ENCODE measurements at regions not wholly inside any gene's neighbourhood (a gene's known extent, or its start where the extent isn't known, plus 50 kb on each side); places are given as distances from the start of the nearest gene placed in this dataset.
"Not testable (repeated sequence)": the region's sequence is repeated elsewhere in the genome, so short reads cannot be mapped to it uniquely, and the experiment has no call there.

DNA sequence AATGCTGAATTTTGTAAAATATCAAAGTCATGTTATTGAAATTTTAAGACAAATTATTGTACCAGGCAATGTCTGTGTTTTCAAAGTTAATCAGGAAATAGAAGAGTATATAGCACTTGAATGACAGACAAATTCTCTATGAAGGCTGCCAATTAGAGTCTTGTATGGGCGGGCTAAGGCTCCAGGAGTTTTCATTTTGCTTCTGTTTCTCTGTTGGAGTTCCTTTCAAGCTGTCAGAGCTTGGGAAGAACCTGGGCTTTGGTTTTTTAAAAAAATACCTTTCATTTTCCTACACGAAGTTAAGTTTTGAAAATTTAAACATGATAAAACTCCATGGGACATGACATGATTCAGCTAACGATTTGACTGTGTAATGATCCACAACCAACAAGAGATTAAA, 339.0 kb upstream of the KCNH7 start:
- DNase-seq, result no peak

DNA sequence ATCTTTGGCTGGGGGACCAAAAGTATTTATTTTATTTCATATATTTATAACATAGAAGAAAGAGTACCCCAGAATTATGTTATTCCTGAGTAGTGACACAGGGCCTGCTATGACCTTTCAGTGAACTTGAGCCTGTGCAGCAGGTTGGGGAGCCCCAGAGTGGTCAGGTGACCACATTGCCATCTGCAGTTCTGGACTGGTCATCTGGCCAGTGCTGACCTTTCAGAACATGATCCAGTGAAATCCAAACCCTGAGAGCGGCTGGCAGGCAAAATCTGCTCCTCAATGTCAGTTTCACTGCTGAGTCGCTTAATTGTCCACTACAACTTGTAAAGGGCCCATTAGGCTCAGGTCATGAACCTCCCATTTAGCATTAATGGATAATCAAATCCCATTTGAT, 336.7 kb upstream of the KCNH7 start:
- no peak for DNase-seq

DNA sequence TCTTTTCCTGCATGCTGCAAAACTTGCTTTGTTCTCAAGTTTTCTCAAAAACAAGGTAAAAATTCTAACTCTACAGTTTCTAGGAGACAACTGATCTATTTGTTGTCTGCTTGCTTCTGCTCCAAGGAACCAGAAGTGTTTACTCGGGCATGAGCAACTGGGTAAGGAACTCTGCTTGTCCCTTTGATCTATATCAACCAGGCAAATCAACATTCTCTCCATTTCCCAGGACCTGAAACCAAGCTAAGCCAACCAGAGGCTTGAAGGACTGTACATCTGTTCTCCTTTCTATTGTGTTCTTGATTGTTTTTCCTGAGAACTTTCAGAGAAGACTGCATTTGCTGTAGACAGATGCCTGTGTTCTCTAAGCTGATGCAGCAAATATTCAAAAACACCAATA, 335.0 kb upstream of the KCNH7 start:
- no peak for DNase-seq

DNA sequence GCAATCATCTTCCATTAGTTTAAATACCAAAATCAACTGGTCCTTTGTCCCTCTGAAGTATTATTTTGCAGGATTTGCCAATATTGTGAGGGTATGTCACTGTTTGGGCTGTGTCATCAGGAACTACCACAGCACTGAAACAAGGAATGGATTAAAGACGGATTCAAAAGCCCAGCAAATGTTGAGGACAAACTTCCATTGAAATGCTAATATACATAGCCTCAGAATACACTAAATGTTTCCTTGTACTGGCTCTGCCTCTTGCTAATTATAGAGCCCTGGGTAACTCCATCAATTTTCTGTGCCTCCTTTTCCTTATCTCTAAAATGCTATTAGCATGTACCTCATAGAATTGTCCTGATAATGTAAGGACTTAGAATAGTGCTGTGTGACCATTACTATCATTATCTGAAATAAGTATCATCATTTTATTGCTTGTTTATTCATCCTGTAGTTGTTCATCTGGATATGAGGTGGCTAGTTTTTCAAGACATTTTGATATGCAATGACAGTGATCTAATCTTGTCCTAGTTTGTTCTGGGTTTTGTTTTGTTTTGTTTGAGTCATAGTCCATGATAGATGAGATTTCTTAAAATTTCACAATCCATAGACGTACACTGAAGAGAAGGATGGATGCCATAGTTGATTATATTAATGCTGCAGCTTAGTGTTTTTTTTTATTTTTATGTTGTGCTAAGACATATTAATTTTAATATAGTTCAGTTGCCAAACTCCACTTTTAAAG, 333.4 kb upstream of the KCNH7 start:
- no peak for DNase-seq

DNA sequence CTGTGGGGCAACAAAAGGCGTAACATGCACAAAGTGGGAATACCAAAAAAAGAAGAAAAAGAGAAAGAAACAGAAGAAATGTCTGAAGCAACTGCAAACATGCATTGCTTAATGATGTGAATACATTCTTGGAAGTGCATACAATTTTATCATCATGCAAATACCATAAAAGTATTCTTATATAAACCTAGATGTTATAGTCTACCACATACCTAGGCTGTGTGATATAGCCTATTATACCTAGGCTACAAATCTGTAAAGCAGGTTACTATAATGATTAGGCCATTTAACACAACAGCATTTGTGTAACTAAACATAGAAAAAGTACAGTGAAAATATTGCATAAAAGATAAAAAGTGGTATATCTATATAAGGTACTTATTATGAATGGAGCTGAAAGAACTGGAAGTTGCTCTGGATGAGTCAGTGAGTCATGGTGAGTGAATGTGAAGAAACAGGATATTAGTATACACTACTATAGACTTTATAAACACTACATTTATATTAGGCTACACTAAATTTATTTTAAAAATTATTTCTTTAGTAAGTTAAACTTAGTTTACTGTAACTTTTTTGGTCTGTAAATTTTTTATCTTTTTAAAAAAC, 319.4 kb upstream of the KCNH7 start:
- DNase-seq, result no peak

DNA sequence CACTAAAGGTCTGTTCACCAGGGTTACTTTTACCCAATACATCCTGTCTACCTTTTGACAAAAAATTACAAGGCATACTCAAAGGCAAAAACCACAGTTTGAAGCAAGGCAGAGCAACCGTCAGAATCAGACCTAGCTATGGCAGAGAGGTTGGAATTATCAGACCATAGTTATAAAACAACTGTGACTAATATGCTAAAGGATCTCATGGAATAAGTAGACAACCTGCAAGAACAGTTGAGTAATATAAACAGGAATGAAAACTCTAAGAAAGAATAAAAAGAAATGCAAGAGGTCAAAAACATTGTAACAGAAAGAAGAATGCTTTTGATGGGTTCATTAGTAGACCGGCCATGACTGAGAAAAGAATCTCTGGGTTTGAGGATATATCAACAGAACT, 318.8 kb upstream of the KCNH7 start:
- no peak for DNase-seq

DNA sequence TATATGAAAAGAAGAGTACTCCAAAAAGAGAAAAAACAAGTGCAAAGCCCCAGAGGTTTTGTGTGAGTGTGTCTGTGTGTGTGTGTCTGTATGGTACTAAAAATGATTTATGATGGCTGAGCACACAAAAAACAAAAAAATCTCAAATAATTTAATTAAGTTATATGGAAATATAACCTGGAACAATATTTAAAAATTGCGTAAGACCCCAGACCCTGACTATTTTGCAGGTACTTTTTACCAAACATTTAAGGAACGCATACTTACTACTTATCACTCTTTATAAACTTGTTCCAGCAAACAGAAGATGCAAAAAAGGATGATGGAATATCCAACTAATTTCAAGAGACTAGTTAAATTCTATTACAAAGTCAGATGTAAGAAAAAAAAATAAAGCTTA, 317.4 kb upstream of the KCNH7 start:
- DNase-seq, result no peak

DNA sequence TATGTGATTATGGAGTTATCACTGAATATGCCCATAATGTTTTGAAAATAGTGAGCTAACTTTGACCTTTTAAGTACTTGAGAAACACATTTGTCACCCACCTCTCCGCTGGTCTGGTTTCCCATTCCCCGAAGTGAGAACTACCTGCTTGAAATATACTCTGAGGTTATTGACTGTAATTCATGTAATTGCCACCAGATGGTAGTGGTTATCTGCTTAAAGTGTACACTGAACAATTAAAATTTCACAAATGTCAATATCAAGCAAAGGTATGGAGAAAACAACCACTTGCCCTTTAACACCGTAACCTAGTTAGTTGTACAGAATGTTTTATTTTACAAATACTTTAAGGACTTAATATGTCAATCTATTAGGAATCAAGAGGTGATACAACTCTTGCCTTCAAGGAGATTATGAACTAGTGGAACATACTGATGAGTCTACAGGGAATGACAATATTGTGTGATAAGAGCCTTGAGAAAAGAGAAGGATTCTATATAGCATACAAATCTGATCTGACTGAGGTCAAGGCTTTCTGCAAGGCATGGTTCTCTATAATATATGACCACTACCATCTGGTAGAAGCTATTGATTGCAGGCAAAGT, 316.8 kb upstream of the KCNH7 start:
- peak; percentile 55 for DNase-seq

DNA sequence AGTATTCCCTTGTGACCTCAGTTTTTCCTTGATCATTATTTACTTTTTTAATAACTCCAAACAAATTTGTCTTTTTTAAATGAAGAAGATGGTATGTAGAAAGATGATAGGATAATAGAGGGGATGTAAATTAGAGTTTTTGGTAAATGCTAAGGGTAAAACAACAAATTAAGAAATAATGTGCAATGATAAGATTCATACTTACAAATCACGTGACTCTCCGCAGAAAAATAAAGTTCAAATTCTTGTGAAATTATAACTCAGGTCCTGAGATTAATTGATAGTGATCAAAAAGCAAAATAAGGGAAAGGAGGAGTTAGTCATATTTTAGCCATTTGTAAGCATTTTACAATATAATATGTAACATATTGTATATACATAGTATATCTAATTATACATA, 304.1 kb upstream of the KCNH7 start:
- no peak for DNase-seq

DNA sequence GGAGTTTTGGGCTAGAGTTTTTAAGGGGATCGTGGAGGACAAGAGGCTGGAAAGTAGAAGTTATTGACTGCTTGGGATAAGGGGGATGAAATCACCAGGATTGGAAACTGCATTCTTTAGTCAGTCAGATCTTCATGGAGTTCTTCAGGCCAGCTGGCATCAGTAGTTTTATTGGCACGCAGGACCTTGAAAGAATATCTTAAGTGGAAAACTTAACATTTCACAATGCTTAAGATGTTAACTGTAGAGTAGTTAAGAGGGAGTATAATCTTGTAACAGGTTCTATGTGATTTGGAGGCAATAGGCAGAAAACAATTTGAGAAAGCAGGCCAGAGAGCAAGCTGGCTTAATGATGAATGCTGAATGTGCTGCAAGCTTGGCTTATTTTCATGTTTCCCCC, 300.4 kb upstream of the KCNH7 start:
- DNase-seq, result no peak

DNA sequence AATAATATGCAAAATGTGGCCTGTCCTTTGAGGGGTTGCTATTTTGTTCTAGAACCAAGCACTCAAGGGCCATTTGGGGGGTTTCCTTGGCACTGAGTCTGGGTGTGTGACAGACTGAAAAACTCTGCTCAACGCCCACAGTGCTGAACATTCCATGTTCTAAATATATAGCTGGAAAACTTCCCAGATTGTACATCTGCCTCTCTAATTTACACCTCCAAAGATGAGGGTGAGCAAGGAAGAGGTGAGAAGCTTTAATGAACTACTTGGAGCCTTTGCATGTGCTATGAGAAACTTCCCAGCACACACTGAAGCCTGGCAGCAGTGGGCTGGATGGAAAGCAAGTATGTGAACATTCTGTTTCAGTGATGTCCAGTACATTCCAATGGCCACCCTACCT, 296.7 kb upstream of the KCNH7 start:
- peak; percentile 52 for DNase-seq

DNA sequence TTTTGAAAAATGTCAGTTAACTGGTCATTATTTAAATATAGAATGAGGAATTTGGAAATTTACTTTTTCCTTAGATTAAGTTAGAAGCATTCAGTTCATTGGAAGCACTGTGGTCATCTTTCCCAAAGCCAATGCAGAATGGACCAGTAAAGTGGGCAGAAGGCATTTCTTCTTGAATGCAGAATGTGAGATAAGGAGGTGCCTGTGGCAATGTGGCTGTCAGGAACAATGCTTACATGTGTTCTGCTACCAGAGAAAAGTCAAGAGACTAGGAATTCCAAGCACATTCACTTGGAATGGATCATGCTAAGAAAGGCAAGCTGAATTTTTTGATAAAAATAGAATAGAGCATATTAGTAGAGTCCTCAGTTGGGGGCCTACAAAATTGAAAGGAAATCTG, 295.0 kb upstream of the KCNH7 start:
- DNase-seq, result no peak

DNA sequence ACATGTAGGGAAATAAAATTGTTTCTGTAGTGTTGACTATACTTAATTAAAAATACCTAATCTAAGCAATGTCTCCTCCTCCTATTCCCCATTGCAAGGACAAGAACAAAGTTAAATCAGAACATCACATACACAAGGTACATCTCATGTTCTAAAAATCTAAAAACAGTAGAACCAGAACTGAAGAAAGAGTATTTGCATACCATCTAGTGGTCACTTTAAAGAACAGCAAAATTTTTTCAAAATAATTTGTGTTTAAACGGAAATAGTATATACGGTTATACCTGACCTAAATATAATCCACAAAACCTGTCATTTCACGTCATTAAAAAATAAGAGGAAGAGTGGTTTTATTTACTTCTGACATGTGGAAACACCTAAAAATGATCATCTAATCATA, 294.3 kb upstream of the KCNH7 start:
- DNase-seq, result peak; percentile 79

DNA sequence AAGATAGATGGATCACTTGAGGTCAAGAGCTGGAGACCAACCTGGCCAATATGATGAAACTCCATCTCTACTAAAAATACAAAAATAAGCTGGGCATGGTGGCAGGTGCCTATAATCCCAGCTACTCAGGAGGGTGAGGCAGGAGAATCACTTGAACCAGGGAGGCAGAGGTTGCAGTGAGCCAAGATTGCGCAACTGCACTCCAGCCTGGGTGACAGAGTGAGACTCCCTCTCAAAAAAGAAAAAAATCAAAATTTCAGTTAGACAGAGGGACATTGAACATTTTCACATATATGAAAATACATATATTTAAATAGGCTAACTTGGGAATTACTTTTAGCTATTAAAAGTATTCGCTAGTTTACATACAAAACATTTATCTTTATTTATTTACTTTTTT, 293.6 kb upstream of the KCNH7 start:
- DNase-seq, result not testable (repeated sequence)

DNA sequence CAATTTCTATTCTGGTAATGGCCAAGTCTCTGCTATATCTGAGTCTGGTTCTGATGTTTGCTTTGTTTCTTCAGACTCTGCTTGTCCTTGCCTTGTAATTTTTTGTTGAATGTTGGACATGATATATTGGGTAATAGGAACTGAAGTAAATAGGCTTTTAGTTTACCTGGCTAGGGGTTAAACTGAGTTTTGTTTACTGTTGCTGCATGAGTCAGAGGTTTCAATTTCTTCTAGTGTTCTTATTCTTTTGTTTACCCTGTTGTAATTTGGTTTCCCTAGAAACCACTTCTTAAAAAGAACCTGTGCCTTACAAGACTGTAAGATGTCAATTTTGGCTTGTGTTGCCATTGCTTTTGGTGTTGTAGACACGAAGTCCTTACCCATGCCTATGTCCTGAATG, 285.0 kb upstream of the KCNH7 start:
- no peak for DNase-seq

DNA sequence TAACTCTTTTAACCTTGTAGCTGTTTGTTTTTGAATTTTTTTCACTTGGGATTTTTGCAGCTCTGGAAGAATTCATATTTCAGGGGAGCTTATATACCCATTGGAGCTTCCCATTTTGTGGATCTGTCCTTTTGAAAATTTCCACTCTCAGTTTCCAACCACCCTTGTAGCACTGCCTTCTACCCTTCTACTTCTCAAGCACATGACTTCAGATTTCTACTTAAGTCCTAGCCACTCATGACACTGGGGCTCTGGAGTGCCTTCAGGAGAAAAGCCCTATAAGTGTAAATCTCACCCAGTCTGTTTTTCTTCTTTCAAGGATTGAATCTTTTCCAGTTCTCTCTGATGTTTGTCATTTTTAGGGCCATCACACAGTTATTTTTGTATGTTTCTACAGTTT, 283.7 kb upstream of the KCNH7 start:
- DNase-seq, result no peak

DNA sequence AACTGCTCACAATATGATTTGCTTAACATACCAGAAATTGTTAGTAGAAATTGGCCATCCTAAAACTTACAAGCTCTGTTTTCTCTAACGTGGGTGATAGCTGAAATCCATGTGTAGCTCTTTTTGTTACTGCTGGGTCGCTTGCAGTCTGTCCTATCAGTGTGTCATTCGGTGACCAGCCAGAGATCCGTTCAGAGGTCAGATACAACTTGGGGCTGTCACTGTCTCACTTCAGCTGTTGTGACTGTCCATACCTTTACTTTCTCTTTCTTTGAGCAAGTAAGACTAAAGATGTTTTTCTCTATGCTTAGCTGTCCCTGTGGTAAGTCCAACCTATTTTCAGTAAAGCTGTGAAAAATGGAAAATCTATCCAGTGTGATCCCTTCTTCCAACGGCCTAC, 282.9 kb upstream of the KCNH7 start:
- DNase-seq, result no peak

DNA sequence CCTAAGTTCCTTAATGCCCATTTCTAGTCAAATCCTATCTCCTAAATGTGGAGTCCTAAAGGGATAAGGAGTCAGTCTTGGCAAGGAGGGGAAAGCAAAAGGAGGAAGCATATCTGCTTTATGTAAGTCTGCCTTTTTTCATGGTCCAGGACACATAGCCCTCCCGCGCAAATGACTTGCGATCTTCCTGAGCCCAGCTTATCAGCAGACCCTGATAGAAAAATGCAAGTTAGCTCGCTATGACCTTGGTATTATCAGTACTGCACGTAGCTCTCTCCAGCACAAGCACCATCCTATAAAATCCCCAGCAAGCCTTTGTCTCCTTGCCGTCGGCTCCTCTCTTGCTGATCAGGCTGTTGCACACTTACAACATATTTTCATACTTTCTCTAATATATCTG, 281.4 kb upstream of the KCNH7 start:
- no peak for DNase-seq

DNA sequence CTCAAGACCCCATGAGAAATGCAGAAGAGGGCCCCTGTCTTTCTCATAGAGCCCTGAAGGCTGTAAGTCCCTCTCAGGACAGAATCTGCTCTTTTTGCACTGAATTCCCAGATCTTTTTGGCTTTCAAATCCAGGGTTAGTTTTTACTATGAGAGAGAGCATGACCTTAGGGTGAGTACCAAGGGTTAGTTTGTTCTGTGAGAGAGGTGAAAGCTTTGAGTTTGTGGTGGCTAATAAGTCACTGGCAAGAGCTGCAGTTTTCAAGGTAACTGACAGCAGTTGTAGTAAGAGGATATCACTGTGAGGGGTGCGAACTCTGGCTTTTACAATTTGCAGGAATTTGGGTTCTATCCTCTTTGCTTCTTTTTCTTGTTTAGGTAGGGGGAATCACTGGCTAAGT, 248.4 kb upstream of the KCNH7 start:
- no peak for DNase-seq

DNA sequence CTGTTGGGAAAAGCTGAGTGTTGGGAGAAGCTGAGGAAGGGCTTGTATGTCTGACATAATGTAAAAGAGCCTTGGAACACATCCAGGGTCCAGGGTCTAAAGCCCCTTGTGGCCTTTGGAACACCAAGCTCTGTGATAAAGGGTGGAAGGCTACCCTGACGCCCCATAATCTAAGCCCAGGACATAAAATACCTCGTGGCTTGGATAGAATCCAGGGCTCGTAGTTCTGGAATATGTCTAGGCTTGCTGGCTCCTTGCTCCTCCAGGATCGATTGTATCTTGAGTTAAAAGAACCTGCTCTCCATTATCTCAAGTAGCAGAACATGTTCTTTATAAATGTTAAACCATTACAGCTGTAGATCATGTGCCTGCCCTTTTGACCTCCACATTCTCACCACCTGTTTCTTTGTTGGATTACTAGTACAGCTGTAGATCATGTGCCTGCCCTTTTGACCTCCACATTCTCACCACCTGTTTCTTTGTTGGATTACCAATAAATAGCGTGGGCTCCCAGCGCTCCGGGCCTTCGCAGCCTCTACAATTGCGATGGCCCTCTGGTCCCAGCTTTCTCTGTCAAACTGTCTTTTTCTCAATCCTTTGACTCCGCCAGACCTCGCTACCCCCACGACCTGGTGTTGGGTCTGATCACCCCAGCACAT, 246.9 kb upstream of the KCNH7 start:
- DNase-seq, result not testable (repeated sequence)

DNA sequence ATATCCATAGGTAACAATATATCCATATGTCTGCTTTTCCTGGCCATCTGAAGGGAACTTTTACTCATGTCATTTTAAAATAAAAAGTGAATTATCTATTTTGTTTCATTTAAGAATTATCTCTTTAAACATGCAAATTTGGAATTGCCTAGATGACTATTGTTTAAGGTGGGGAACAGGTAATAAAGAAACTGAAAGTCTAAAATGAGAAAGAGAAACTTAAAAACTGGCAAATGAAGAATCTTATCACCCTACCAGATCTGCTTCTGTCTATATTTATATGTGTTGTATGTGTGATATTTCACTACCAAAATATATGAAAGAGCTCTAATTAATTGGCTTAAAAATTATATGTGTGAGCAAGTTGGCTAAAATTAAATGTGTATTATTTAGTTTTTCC, 243.2 kb upstream of the KCNH7 start:
- DNase-seq, result no peak

DNA sequence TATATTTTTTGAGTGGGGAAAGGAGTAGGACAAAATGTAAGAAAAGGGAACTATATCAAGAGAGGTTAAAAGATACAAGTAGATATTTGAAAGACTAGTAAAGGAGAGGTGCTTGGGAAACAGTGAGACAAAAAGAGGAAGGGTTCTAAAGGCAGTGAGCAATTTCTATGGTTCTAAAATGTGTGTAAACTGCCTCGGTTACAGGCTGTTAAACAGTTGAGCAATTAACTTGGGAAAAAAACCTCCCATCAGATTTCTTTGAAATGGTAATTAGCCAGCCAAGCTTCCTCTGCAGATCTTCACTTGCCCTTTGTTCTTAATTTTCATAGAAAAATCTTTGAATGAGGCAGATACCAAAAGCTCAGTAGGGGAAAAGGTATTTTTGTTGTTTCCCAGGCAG, 238.7 kb upstream of the KCNH7 start:
- no peak for DNase-seq

DNA sequence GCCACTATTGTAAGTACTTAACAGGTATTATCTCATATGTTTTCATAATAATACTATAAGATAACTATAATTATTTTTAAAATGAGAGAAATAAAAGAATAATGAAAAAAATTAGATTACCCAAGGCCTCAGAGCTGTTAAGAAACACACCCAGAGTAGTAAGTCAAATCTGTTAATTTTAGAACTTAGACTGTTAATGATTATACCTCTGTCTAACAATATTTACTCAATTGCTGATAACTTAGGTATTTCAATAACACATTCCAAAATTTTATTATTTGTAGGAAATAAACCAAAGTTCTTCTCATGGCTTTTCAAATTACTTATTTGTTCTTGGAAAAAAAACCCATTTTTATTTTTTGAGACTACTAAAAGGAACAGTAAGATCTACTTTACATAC, 227.5 kb upstream of the KCNH7 start:
- no peak for DNase-seq

DNA sequence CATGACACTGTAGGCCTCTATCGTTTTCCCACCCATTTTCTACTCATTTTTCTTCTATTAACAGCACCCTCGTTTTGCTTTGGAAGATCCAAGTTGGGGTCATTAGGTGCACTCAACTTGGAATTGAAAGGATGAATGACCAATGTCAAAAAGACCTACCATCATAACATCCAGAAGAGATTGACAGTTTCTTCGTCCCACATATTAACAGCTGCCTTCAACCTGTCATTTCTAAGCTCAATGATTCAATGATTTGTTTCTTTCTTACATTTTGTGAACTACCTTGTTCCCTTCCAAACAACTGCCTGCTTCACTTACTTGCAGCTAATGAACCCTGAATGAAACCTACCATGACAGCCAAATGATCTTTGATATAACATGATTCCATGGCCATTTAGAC, 224.0 kb upstream of the KCNH7 start:
- DNase-seq, result no peak
